ENCODE measurements at regions not wholly inside any gene's neighbourhood (a gene's known extent, or its start where the extent isn't known, plus 50 kb on each side); places are given as distances from the start of the nearest gene placed in this dataset.

DNA sequence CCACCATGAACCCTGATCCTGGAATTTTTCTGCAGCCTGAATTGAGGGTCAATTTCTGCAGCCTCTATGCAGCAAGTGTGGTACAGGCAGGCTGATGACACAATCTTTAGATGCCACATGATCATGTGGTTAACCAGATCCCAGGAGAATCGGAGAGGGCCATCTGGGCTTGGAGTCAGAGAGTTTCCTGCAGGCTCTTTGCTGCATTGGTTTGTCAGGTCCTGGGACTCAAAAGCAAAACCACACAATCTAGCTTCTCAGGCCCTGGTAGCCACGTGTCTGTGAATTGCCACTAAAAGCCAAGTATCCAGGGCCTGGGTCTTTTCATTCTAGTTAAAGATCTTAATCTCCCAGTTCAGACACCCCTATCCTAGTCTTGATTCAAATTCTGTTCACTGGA, 464.5 kb downstream of the BCOR start:
- no peaks in the 10 kb centered on the region for H4K20me1 ChIP-seq (replicated peaks; ENCODE audit: control insufficient read depth, insufficient read depth, low read length)
- ChIA-PET POLR2A (no interaction called here), CTCF (ENCODE audit: low intra/inter-chr PET ratio) (no interaction called here)
- H3K4me1 ChIP-seq (replicated peaks in 1 of 2; ENCODE audit: control insufficient read depth in 2 of 2, insufficient read depth in 2 of 2, low read length in 2 of 2): no peaks in the 10 kb centered on the region; a peak in 1 of 5 replicates
- FAIRE-seq (no peak), ATAC-seq (no peak), DNase-seq (ENCODE audit: extremely low read depth in 1 of 4, low spot score in 3 of 4) (no peak)
- H3K9me1 ChIP-seq (ENCODE audit: control insufficient read depth, insufficient read depth, low read length): no peaks in the 10 kb centered on the region
- H3K36me3 ChIP-seq (ENCODE audit: control insufficient read depth, insufficient read depth, low read length): no peaks in the 10 kb centered on the region
- no peak overlapping the region for H3K4me2 ChIP-seq (ENCODE audit: insufficient read depth, low read length)
- no peaks in the 10 kb centered on the region for H3K9me3 ChIP-seq (replicated peaks; ENCODE audit: control insufficient read depth, insufficient read depth, low read depth, low read length)
- peak; percentile 84 for TF ChIP-seq ZNF766 (CRISPR knock-in tag; conservative IDR thresholded peaks at IDR 0.05)
- peak; percentile 18; the same call in 1 of the 2 replicates for TF ChIP-seq ESRRA (IDR thresholded peaks at IDR 0.05; ENCODE audit: borderline replicate concordance, low read depth)
- peak; percentile 49; the same call in 1 of the 2 replicates for TF ChIP-seq CBFA2T3 (IDR thresholded peaks at IDR 0.05)
- no peak for TF ChIP-seq ZNF217 (CRISPR knock-in tag; IDR thresholded peaks at IDR 0.05)
- TF ChIP-seq FOSL1 (tag; conservative IDR thresholded peaks at IDR 0.05): 0 out of 2 replicates have a peak, but pooled peaks have one; percentile 22
- TF ChIP-seq FOXK2 (conservative IDR thresholded peaks at IDR 0.05 in 1 of 2, IDR thresholded peaks at IDR 0.05 in 1 of 2; ENCODE audit: low read depth in 2 of 2): no peak
- TF ChIP-seq TCF3 (CRISPR knock-in tag; IDR thresholded peaks at IDR 0.05): peak; percentile 72
- TF ChIP-seq TEAD4 (IDR thresholded peaks at IDR 0.05; ENCODE audit: low read length): peak; percentile 61; the same call in 1 of the 2 replicates
- no peak for TF ChIP-seq TEAD4 (CRISPR knock-in tag; IDR thresholded peaks at IDR 0.05; ENCODE audit: borderline replicate concordance)
- peak; percentile 31; the same call in 1 of the 2 replicates for TF ChIP-seq TAL1 (IDR thresholded peaks at IDR 0.05)
- TF ChIP-seq, protein P1, sequence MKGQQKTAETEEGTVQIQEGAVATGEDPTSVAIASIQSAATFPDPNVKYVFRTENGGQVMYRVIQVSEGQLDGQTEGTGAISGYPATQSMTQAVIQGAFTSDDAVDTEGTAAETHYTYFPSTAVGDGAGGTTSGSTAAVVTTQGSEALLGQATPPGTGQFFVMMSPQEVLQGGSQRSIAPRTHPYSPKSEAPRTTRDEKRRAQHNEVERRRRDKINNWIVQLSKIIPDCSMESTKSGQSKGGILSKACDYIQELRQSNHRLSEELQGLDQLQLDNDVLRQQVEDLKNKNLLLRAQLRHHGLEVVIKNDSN (CRISPR knock-in tag; IDR thresholded peaks at IDR 0.05): peak; percentile 26; the same call in 1 of the 2 replicates
- TF ChIP-seq GMEB1 (CRISPR knock-in tag; IDR thresholded peaks at IDR 0.05): no peak
- TF ChIP-seq, protein P2, sequence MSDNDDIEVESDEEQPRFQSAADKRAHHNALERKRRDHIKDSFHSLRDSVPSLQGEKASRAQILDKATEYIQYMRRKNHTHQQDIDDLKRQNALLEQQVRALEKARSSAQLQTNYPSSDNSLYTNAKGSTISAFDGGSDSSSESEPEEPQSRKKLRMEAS (CRISPR knock-in tag; IDR thresholded peaks at IDR 0.05): peak; percentile 39; the same call in 1 of the 2 replicates
- peak; percentile 18; the same call in 1 of the 2 replicates for TF ChIP-seq CBFA2T2 (conservative IDR thresholded peaks at IDR 0.05)
- no peak overlapping the region for H3K27ac ChIP-seq (ENCODE audit: extremely low read depth, low read depth, low read length)
- H3K27me3 ChIP-seq (ENCODE audit: control insufficient read depth in 2 of 2, insufficient read depth in 2 of 2, low read length in 2 of 2): no peaks in the 10 kb centered on the region
- WGBS (ENCODE audit: insufficient coverage, low coverage, missing lambda C conversion rate): 4% methylated on average over 2 of the region's 2 CpGs
- H3K79me2 ChIP-seq (ENCODE audit: control insufficient read depth, insufficient read depth, low read length): no peaks in the 10 kb centered on the region
- in situ Hi-C loops (cut with MboI) (no loop called here), intact Hi-C loops (cut with micrococcal nuclease) (no loop called here)
- H3K9ac ChIP-seq (ENCODE audit: insufficient read depth in 1 of 2, low read depth in 2 of 2, low read length in 2 of 2): no peak overlapping the region
- BruUV-seq (replicated peaks): no TSS peak
- H2AFZ ChIP-seq (ENCODE audit: low read depth, low read length): no peak overlapping the region
- H3K4me3 ChIP-seq: no peak overlapping the region
